ENCODE measurements at regions not wholly inside any gene's neighbourhood (a gene's known extent, or its start where the extent isn't known, plus 50 kb on each side); places are given as distances from the start of the nearest gene placed in this dataset.

DNA sequence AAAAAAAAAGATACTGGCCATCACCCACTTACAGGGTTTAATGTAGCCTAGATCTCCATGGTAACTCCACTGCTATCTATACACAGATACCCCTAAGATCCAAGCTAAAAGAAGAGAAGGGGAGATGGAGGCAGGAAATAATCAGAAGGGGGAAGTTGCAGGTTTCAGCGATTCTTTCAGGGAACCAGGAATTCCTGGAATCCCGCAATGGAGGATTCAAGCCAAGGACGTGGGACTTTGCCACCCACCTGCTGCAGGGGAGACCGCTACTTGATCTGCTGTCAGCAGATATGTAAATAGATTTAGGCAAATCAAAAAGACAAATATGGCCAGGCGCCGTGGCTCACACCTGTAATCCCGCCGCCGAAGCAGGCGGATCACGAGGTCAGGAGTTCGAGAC lies 121.1 kb downstream of the AIPL1 start:
- Histone ChIP-seq H3K9me3 (ENCODE audit: low read length) (no peaks in the 10 kb centered on the region), H3K4me1 (ENCODE audit: insufficient read depth, low read length) (no peaks in the 10 kb centered on the region), H3K4me3 (ENCODE audit: low read length) (no peak overlapping the region), H3K27me3 (ENCODE audit: insufficient read depth, low read length) (no peaks in the 10 kb centered on the region), H2AFZ (ENCODE audit: low read depth, low read length) (no peak overlapping the region), H3K36me3 (ENCODE audit: insufficient read depth, low read length) (no peaks in the 10 kb centered on the region)

DNA sequence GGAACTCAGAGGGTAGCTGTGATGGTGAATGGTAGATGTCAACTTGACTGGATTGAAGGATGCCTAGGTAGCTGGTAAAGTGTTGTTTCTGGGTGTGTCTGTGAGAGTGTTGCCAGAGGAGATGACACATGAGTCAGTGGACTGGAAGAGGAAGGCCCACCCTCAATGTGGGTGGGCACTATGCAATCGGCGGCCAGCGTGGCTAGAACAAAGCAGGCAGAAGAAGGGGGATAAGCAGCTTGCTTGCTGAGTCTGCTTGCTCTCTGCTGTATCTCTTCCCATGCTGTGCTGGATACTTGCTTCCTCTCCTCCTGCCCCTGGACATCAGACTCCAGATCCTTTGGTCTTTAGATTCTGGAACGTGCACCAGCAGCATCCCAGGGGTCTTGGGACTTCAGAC lies 128.1 kb downstream of the AIPL1 start:
- H3K4me1 ChIP-seq (ENCODE audit: insufficient read depth, low read length): no peaks in the 10 kb centered on the region
- no peak overlapping the region for H2AFZ ChIP-seq (ENCODE audit: low read depth, low read length)
- no peaks in the 10 kb centered on the region for H3K9me3 ChIP-seq (ENCODE audit: low read length)
- no peaks in the 10 kb centered on the region for H3K36me3 ChIP-seq (ENCODE audit: insufficient read depth, low read length)
- no peaks in the 10 kb centered on the region for H3K27me3 ChIP-seq (ENCODE audit: insufficient read depth, low read length)
- no peak overlapping the region for H3K4me3 ChIP-seq (ENCODE audit: low read length)

DNA sequence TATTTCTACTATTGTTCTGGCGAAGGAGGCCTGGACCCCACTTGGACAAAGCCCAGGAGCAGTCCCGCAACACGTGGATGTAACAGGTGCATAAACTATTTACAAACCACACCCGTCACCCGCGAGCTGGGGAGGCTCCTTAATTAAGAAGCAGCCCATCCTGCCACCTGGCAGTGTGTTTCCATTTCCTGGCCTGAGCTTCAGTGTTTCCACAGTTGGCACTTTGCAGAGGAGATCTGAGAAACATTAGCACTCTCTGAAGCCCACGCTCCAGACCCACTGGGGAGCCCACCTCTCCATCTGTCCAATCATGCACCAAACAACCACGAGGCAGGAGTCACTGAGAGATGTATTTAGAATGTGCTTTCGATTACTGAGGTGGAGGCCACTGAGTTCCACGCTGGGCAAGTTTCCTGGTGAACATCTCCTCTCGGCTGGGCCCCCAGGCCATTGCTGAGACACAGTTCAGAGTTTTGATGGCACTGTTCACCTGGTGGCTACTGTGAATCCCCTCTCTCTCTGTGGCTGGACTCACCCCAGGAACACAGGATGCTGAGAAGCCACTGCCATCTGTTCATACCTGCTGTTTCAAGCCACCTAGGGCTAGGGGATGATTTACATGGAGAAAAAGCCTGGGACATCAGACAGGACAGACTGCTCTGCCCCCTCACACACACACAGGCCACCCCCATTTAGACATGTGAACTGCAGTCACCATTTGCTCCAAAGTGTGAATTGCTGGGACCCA lies 129.1 kb downstream of the AIPL1 start:
- Histone ChIP-seq H3K4me1 (ENCODE audit: insufficient read depth, low read length) (no peaks in the 10 kb centered on the region), H3K27me3 (ENCODE audit: insufficient read depth, low read length) (no peaks in the 10 kb centered on the region), H3K4me3 (ENCODE audit: low read length) (no peak overlapping the region), H2AFZ (ENCODE audit: low read depth, low read length) (no peak overlapping the region), H3K36me3 (ENCODE audit: insufficient read depth, low read length) (no peaks in the 10 kb centered on the region), H3K9me3 (ENCODE audit: low read length) (no peaks in the 10 kb centered on the region)

DNA sequence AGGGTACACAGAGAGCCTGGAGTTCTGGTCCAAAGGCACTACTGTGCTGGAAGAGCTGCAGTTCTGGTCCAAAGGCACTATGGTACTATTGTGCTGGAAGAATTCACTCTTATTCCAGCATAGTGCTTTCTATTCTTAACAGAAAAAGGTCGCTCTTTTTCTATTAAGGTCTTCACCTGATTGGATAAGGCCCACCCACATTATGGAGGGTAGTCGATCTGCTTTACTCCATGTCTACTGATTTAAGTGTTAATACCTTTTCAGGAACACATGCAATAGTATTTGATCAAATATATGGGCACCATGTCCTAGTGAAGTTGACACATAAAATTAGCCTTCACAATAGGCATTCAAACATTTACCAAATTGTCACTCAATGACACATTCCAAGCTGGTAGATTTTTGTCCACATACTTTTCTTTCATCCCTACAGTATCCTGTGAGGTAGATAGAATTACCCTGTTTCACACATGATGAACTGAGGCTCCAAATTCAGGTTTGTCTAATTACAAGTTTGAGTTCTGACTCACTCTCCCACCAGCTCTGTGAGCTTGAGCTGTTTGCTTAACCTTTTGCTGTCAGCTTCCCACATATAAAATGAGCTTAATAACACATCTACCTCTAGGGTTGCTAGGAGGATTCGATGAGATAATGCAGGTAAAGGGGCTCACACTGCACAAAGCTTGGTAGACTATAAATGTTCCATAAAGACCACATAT lies 129.9 kb downstream of the AIPL1 start:
- no peak overlapping the region for H2AFZ ChIP-seq (ENCODE audit: low read depth, low read length)
- no peak overlapping the region for H3K4me3 ChIP-seq (ENCODE audit: low read length)
- no peaks in the 10 kb centered on the region for H3K27me3 ChIP-seq (ENCODE audit: insufficient read depth, low read length)

DNA sequence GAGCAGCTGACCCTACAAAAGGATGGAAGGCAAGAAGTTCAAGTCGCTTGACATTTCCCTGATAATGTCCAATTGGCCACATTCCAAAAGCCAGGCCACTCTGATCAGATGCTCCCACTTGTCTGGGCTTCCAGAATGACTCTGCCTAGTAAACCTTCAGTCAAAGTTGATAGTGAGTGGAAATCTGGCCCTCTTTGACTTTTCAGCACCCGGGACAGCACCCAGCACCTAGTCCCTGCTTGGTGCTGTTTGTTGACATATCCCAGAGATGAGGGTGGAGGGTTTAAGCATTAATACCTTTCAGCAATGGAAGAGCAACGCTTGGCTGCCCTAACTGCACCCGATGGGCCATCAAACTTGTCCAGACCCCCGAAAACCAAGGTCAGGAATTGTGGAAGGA lies 131.3 kb downstream of the AIPL1 start:
- no peaks in the 10 kb centered on the region for H3K4me1 ChIP-seq (ENCODE audit: insufficient read depth, low read length)
- H3K9me3 ChIP-seq (ENCODE audit: low read length): no peaks in the 10 kb centered on the region
- no peaks in the 10 kb centered on the region for H3K27me3 ChIP-seq (ENCODE audit: insufficient read depth, low read length)
- no peaks in the 10 kb centered on the region for H3K36me3 ChIP-seq (ENCODE audit: insufficient read depth, low read length)
- H2AFZ ChIP-seq (ENCODE audit: low read depth, low read length): no peak overlapping the region
- no peak overlapping the region for H3K4me3 ChIP-seq (ENCODE audit: low read length)

More for the DNA sequence above, 129.9 kb downstream of the AIPL1 start:
- Histone ChIP-seq H3K4me1 (ENCODE audit: insufficient read depth, low read length) (no peaks in the 10 kb centered on the region), H3K9me3 (ENCODE audit: low read length) (no peaks in the 10 kb centered on the region), H3K36me3 (ENCODE audit: insufficient read depth, low read length) (no peaks in the 10 kb centered on the region)

DNA sequence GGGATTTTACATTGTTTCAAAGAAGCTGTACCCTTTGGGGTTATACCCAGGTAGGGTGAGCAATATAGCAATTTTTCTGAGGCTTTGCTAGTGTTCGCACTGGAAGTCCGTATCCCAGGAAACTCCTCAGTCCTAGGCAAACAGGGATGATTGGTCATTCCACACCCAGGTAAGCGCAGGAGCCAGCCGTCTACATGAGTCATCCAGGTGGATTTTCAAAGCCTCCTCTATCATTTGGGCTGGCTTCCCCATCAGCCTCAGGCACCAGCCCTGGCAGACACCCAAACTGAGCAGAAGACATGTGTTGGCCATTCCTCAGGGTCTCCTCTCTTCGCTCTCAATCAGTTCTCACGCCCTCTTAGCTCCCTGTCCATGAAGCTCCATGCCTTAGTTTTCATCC lies 135.6 kb downstream of the AIPL1 start:
- H3K4me3 ChIP-seq (ENCODE audit: low read length): no peak overlapping the region
- no peaks in the 10 kb centered on the region for H3K36me3 ChIP-seq (ENCODE audit: insufficient read depth, low read length)
- no peaks in the 10 kb centered on the region for H3K9me3 ChIP-seq (ENCODE audit: low read length)
- no peaks in the 10 kb centered on the region for H3K27me3 ChIP-seq (ENCODE audit: insufficient read depth, low read length)
- H2AFZ ChIP-seq (ENCODE audit: low read depth, low read length): no peak overlapping the region
- H3K4me1 ChIP-seq (ENCODE audit: insufficient read depth, low read length): no peaks in the 10 kb centered on the region

DNA sequence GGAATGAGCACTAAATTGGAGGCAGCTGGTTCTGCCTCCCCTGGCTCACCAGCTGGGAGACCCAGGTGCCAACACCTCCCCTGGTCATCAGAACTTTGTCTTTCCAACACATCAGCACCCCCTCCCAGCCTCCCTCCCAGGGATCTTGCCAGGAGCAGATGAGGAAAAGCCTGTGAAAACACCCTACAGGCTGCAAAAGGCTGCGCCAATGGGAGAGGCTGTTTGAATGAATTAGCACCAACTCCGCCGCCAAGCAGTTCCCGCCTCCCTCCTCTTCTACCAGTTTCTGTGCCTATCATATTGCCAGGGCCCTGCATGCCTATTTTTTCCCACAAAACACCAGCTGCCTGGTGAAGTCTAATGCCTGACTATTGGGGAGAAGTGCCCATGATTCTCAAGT lies 137.0 kb downstream of the AIPL1 start:
- no peak overlapping the region for H3K4me3 ChIP-seq (ENCODE audit: low read length)
- no peaks in the 10 kb centered on the region for H3K4me1 ChIP-seq (ENCODE audit: insufficient read depth, low read length)
- no peaks in the 10 kb centered on the region for H3K9me3 ChIP-seq (ENCODE audit: low read length)
- H2AFZ ChIP-seq (ENCODE audit: low read depth, low read length): no peak overlapping the region
- no peaks in the 10 kb centered on the region for H3K27me3 ChIP-seq (ENCODE audit: insufficient read depth, low read length)
- no peaks in the 10 kb centered on the region for H3K36me3 ChIP-seq (ENCODE audit: insufficient read depth, low read length)

DNA sequence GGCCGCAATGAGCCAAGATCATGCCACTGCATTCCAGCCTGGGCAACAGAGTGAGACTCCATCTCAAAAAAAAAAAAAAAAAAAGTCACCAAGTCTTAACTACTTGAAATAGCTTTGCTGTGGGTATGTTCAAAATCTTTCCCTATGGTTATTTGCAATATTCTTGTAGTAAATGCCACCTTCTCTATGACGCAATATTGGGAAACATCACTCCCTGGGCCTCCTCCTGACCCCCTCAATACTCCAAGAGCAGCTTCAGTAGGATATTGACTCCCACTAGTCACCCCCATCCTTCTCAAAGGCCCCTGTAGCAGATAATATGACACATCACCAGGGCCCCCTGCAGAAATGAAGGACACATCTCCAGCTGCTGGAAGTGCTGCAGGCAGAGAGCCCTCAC lies 137.8 kb downstream of the AIPL1 start:
- no peak overlapping the region for H3K4me3 ChIP-seq (ENCODE audit: low read length)
- H2AFZ ChIP-seq (ENCODE audit: low read depth, low read length): no peak overlapping the region
- no peaks in the 10 kb centered on the region for H3K36me3 ChIP-seq (ENCODE audit: insufficient read depth, low read length)
- H3K4me1 ChIP-seq (ENCODE audit: insufficient read depth, low read length): no peaks in the 10 kb centered on the region
- H3K27me3 ChIP-seq (ENCODE audit: insufficient read depth, low read length): no peaks in the 10 kb centered on the region
- no peaks in the 10 kb centered on the region for H3K9me3 ChIP-seq (ENCODE audit: low read length)

DNA sequence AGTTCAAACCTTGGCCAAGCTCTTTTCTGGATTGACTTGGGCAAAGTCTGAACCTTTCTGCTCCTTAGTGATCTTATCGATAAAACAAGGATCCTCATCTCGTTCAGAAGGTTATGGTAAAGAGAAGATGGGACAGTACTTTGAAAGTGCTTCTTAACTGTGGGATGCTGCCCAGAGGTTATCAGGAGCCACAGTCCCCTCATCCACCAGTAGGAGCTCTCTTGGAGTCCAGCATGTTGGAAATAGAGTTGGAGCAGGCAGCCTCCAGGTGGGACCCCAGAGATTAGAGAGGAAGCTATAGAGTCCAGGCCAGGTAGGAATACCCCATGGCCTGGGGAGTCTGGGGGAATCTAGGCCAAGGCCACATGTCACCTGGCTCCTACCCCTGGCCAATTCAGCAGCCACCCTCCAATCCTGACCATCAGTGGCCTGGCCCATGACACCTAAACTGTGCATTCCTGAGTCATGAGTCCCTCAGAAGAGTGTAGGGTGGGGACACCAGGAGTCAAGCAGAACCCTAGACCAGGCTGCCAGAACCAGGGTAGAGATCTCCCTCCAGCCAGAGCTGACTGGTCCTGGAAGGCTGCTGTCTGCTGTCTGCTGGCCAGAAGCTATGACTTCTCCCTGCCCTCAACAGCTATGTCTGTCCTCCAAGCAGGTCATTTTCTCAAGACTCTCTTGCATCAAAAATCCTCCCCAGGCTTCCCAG lies 144.3 kb downstream of the AIPL1 start:
- Histone ChIP-seq H3K27me3 (ENCODE audit: insufficient read depth, low read length) (no peaks in the 10 kb centered on the region), H3K4me1 (ENCODE audit: insufficient read depth, low read length) (no peaks in the 10 kb centered on the region), H3K4me3 (ENCODE audit: low read length) (no peak overlapping the region), H2AFZ (ENCODE audit: low read depth, low read length) (no peak overlapping the region), H3K36me3 (ENCODE audit: insufficient read depth, low read length) (no peaks in the 10 kb centered on the region), H3K9me3 (ENCODE audit: low read length) (no peaks in the 10 kb centered on the region)

DNA sequence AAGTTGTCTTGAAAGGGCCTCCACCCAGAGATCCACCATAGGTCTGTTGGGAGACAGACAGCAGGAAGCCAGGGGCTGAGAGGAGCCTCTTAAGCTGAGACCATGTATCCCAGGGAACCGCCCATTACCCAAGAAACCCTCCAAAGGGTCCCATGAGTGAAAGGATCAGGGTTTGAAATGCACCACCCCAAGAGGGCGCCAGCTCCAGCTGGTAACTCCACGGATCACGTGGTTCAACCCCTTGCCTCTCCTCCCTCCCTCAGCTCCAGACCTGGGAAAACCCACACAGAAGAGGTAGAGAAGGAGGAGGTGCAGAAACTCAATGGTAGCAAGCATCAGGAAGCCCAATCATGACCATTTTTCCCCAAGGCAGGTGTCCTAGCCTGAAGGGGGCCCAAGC lies 148.7 kb downstream of the AIPL1 start:
- H3K4me3 ChIP-seq (ENCODE audit: low read length): no peak overlapping the region

DNA sequence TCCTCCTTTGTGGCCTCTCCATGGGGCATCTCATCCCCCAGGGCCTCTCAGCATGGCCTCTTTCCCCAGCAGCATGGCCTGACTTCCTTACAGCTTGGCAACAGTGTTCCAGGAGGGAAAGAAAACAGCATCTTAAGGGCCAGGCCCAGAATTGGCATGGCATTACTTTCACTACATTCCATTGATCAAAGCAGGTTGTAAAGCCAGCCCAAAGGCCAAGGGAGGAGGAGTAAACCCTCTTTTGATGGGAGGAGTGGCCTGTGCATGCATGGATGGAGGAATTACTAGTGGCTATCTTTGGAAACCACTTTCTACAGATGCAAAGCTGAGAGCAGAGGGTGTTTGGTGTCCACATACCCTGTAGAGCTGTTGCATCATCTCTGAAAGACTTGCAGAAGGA lies 149.4 kb downstream of the AIPL1 start:
- Histone ChIP-seq H3K36me3 (ENCODE audit: insufficient read depth, low read length) (no peaks in the 10 kb centered on the region), H3K9me3 (ENCODE audit: low read length) (no peaks in the 10 kb centered on the region)

More for the DNA sequence above, 148.7 kb downstream of the AIPL1 start:
- Histone ChIP-seq H3K4me1 (ENCODE audit: insufficient read depth, low read length) (no peaks in the 10 kb centered on the region), H2AFZ (ENCODE audit: low read depth, low read length) (no peak overlapping the region), H3K9me3 (ENCODE audit: low read length) (no peaks in the 10 kb centered on the region), H3K36me3 (ENCODE audit: insufficient read depth, low read length) (no peaks in the 10 kb centered on the region), H3K27me3 (ENCODE audit: insufficient read depth, low read length) (no peaks in the 10 kb centered on the region)

DNA sequence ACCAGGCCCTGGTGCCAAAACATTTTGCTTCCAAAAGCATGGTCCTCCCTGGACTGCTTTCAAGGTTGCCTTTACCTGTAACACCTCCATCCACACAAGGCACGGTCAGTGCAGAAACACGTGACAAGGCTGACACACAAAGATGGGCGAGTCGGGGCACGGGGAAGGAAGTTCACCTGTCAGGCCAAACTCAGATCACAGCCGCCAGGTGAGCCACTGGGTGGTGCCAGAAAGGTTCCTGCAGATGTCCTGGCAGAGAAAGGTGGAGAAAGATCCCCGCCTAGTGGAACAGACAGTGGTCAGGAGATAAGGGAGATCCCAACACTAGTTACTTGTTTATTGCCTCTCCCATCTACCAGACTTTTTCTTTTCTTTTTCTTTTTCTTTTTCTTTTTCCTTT lies 155.3 kb downstream of the AIPL1 start:
- no peak overlapping the region for H3K4me3 ChIP-seq (ENCODE audit: low read length)
- H2AFZ ChIP-seq (ENCODE audit: low read depth, low read length): no peak overlapping the region
- no peaks in the 10 kb centered on the region for H3K4me1 ChIP-seq (ENCODE audit: insufficient read depth, low read length)
- no peaks in the 10 kb centered on the region for H3K36me3 ChIP-seq (ENCODE audit: insufficient read depth, low read length)
- no peaks in the 10 kb centered on the region for H3K9me3 ChIP-seq (ENCODE audit: low read length)
- H3K27me3 ChIP-seq (ENCODE audit: insufficient read depth, low read length): no peaks in the 10 kb centered on the region

More for the DNA sequence above, 149.4 kb downstream of the AIPL1 start:
- Histone ChIP-seq H3K4me1 (ENCODE audit: insufficient read depth, low read length) (no peaks in the 10 kb centered on the region), H2AFZ (ENCODE audit: low read depth, low read length) (no peak overlapping the region), H3K27me3 (ENCODE audit: insufficient read depth, low read length) (no peaks in the 10 kb centered on the region), H3K4me3 (ENCODE audit: low read length) (no peak overlapping the region)

DNA sequence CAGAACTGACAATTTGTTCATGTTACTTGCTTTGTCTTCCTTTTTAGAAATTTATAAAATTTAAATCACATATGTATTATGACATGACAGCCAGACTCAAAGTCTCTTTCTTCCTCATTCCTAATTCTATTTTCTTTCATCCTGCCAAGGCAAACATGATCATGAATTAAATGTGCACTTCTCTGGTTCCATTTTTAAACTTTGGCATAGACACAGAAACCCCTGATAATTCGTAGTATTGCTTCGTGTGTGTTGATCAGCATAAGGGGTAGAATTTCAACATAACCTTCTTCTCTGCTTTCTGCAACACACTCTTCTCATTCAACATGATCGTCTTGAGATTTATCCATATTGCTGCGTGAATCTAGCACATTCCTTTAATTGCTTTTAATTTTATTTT lies 156.5 kb downstream of the AIPL1 start:
- H3K4me1 ChIP-seq (ENCODE audit: insufficient read depth, low read length): no peaks in the 10 kb centered on the region
- no peaks in the 10 kb centered on the region for H3K36me3 ChIP-seq (ENCODE audit: insufficient read depth, low read length)
- no peak overlapping the region for H2AFZ ChIP-seq (ENCODE audit: low read depth, low read length)
- no peaks in the 10 kb centered on the region for H3K9me3 ChIP-seq (ENCODE audit: low read length)
- H3K27me3 ChIP-seq (ENCODE audit: insufficient read depth, low read length): no peaks in the 10 kb centered on the region
- H3K4me3 ChIP-seq (ENCODE audit: low read length): no peak overlapping the region
